Karpas-422 (cell line): ENCODE measurements at regions not wholly inside any gene's neighbourhood (a gene's known extent, or its start where the extent isn't known, plus 50 kb on each side); places are given as distances from the start of the nearest gene placed in this dataset.
"Not testable (repeated sequence)": the region's sequence is repeated elsewhere in the genome, so short reads cannot be mapped to it uniquely, and the experiment has no call there.

Source experiments
- DNase-seq: peaks from one replicate; pipeline ENCODE4 v3.0.0-alpha.2; 2015
- H2AFZ ChIP-seq: fragments of 200-600 bp; sonication (generic); 2 replicates; pipeline ENCODE4 v1.6.1; 2014; ENCODE audit warnings: antibody characterized with exemption, low read length, mixed read lengths
- H3K27ac ChIP-seq: fragments of 200-600 bp; sonication (generic); 2 replicates; pipeline ENCODE4 v1.5.1; 2014; ENCODE audit warnings: mild to moderate bottlenecking, low read length, moderate library complexity
- H3K27me3 ChIP-seq: fragments of 200-600 bp; sonication (generic); 2 replicates; pipeline ENCODE4 v1.6.1; 2014; ENCODE audit warnings: low read length, mixed read lengths
- H3K36me3 ChIP-seq: fragments of 200-600 bp; sonication (generic); 2 replicates; pipeline ENCODE4 v1.6.1; 2014; ENCODE audit warnings: low read length, mixed read lengths; ENCODE audit not compliant: insufficient read depth
- H3K4me1 ChIP-seq: fragments of 200-600 bp; sonication (generic); 2 replicates; pipeline ENCODE4 v1.6.1; 2014; ENCODE audit warnings: mild to moderate bottlenecking, low read length, mixed read lengths
- H3K4me2 ChIP-seq: fragments of 200-600 bp; sonication (generic); 2 replicates; pipeline ENCODE4 v1.6.1; 2014; ENCODE audit warnings: low read length, low read depth, mild to moderate bottlenecking; ENCODE audit not compliant: poor library complexity, severe bottlenecking
- H3K4me3 ChIP-seq: fragments of 200-600 bp; sonication (generic); 2 replicates; pipeline ENCODE4 v1.5.1; 2014; ENCODE audit warnings: mild to moderate bottlenecking, antibody characterized with exemption, low read length, mixed read lengths
- H3K79me2 ChIP-seq: fragments of 200-600 bp; sonication (generic); 2 replicates; pipeline ENCODE4 v1.6.1; 2014; ENCODE audit warnings: mild to moderate bottlenecking, low read length, mixed read lengths
- H3K9ac ChIP-seq: fragments of 200-600 bp; sonication (generic); 2 replicates; pipeline ENCODE4 v1.6.0; 2014; ENCODE audit warnings: low read length
- H3K9me2 ChIP-seq: fragments of 200-600 bp; sonication (generic), shearing (Covaris generic); replicated peaks from 2 replicates; pipeline ENCODE4 v1.6.0; 2014; ENCODE audit warnings: mild to moderate bottlenecking, low read length, moderate library complexity; ENCODE audit not compliant: insufficient read depth
- H3K9me3 ChIP-seq: fragments of 300-700, 200-600 bp; sonication (generic); 2 replicates; pipeline ENCODE4 v1.6.1; 2014; ENCODE audit warnings: low read length, mixed read lengths
- H4K20me1 ChIP-seq: fragments of 200-600 bp; sonication (generic); 2 replicates; pipeline ENCODE4 v1.6.1; 2014; ENCODE audit warnings: mild to moderate bottlenecking, antibody characterized with exemption, low read length, low read depth; ENCODE audit not compliant: insufficient read depth

DNA sequence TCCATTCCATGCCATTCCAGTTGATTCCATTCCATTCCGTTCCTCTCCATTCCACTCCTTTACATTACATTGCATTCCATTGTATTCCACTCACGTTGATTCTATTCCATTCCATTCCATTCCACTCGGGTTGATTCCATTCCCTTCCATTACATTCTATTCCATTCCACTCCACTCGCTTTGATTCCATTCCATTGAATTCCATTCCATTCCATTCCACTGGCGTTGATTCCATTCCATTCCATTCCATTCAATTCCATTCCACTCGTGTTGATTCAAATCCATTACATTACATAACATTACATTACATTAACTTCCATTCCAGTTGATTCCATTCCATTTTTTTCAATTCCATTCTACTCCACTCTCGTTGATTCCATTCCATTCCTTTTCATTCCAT lies 1142.8 kb downstream of the RPIA start:
- Histone ChIP-seq H3K9me2 (no peaks in the 10 kb centered on the region), H3K4me3 (no peak overlapping the region), H3K27me3 (no peaks in the 10 kb centered on the region), H3K4me2 (no peak overlapping the region), H2AFZ (no peak overlapping the region), H3K79me2 (no peaks in the 10 kb centered on the region), H3K27ac (no peak overlapping the region), H3K9ac (no peak overlapping the region), H3K9me3 (peaks cover 9% of the 10 kb centered on the region; the same call in 1 of the 2 replicates), H3K36me3 (no peaks in the 10 kb centered on the region), H4K20me1 (no peaks in the 10 kb centered on the region), H3K4me1 (no peaks in the 10 kb centered on the region)
- DNase-seq = no peak

DNA sequence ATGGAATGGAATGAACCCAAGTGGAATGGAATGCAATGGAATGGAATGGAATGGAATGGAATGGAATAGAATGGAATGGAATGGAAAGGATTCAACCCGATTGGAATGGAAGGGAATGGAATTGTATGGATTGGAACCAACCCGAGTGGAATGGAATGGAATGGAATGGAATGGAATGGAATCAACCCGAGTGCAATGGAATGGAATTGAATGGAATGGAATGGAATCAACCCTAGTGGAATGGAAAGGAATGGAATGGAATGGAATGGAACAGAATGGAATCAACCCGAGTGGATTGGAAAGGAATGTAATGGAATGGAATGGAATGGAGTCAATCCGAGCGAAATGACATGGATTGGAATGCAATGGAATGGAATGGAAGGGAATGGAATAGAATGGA lies 1144.9 kb downstream of the RPIA start:
- 0 out of 2 replicates have a peak overlapping the region, but pooled peaks have one; percentile 2 for H3K4me3 ChIP-seq
- H3K9me2 ChIP-seq, H3K27me3 ChIP-seq, H4K20me1 ChIP-seq, H3K4me1 ChIP-seq, H3K4me2 ChIP-seq, H2AFZ ChIP-seq, DNase-seq, H3K79me2 ChIP-seq, H3K36me3 ChIP-seq, H3K9ac ChIP-seq, H3K27ac ChIP-seq: not testable (repeated sequence)
- peaks cover 15% of the 10 kb centered on the region; the same call in 1 of the 2 replicates for H3K9me3 ChIP-seq

DNA sequence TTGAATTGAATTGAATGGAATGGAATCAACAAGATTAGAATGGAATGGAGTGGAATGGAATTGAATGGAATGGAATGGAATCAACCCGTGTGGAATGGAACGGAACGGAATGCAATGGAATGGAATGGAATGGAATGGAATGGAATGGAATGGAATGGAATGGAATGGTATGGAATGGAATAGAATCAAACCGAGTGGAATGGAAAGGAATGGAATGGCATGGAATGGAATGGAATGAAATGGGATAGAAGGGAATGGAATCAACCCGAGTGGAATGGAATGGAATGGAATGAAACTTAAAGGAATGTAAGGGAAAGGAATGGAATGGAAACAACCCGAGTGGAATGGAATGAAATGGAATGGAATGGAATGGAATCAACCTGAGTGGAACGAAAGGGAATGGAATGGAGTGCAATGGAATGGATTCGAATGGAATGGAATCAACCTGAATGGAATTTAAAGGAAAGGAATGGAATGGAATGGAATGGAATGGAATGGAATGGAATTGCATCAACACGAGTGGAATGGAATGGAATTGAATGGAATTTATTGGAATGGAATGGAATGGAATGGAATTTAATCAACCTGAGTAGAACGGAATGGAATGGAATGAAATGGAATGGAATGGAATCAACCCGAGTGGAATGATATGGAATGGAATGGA lies 1146.6 kb downstream of the RPIA start:
- Histone ChIP-seq H4K20me1 (no peaks in the 10 kb centered on the region), H3K4me1 (peaks cover 15% of the 10 kb centered on the region), H3K36me3 (no peaks in the 10 kb centered on the region), H3K4me3 (peak overlapping the region; percentile 0; the same call in 1 of the 2 replicates), H3K27me3 (no peaks in the 10 kb centered on the region), H3K9me3 (peaks cover 15% of the 10 kb centered on the region; the same call in 1 of the 2 replicates), H3K27ac (no peak overlapping the region), H3K9me2 (no peaks in the 10 kb centered on the region), H2AFZ (no peak overlapping the region), H3K9ac (no peak overlapping the region), H3K79me2 (no peaks in the 10 kb centered on the region), H3K4me2 (no peak overlapping the region)
- peak; percentile 37 for DNase-seq

DNA sequence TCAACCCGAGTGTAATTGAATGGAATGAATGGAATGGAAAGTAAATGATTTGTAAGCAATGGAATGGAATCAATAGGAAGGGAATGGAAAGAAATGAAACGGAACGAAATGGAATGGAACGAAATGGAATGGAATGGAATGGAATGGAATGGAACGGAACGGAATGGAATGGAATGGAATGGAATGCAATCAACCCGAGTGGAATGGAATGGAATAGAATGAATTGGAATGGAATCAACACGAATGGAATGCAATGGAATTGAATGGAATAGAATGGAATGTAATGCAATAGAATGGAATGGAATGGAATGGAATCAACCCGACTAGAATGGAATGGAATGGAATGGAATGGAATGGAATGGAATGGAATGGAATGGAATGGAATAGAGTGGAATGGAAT lies 1148.7 kb downstream of the RPIA start:
- not testable (repeated sequence) for H2AFZ ChIP-seq, H3K9me2 ChIP-seq, H4K20me1 ChIP-seq, H3K4me2 ChIP-seq, H3K4me3 ChIP-seq, H3K79me2 ChIP-seq, H3K9ac ChIP-seq, H3K36me3 ChIP-seq, H3K27ac ChIP-seq, H3K27me3 ChIP-seq
- peak; percentile 35 for DNase-seq
- Histone ChIP-seq H3K9me3 (peaks cover 15% of the 10 kb centered on the region; the same call in 1 of the 2 replicates), H3K4me1 (peaks cover 33% of the 10 kb centered on the region)

GRCh38 chr2:89840781-89841475 lies 1149.5 kb downstream of the RPIA start:
- not testable (repeated sequence) for H3K4me3 ChIP-seq

DNA sequence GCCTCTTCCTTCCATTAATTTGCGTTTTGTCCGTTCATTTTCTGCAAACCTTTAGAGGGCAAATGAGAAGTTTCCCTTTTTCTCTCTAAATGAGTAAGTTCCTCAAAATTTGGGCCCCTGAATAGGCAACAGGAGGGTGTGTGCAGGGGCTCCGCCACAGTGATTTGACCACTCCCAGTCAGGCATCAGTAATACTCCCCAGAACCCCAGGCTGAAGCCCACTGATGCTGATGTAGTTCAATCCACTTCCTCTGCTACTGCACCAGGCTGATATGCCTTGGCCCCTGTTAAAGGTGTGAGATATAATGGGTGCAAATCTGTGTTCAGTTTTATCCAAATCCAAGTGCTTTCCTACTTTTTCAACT lies 1150.0 kb downstream of the RPIA start:
- DNase-seq = peak; percentile 66

More at GRCh38 chr2:89840781-89841475, 1149.5 kb downstream of the RPIA start:
- DNase-seq, H3K9ac ChIP-seq, H3K4me2 ChIP-seq, H3K36me3 ChIP-seq, H3K27me3 ChIP-seq, H3K27ac ChIP-seq, H4K20me1 ChIP-seq, H3K9me2 ChIP-seq, H3K79me2 ChIP-seq, H2AFZ ChIP-seq: not testable (repeated sequence)
- Histone ChIP-seq H3K4me1 (peaks cover 41% of the 10 kb centered on the region), H3K9me3 (peaks cover 15% of the 10 kb centered on the region; the same call in 1 of the 2 replicates)

GRCh38 chr2:89842180-89842908 lies 1150.9 kb downstream of the RPIA start:
- Histone ChIP-seq H3K27ac (no peak overlapping the region), H3K4me3 (no peak overlapping the region), H4K20me1 (no peaks in the 10 kb centered on the region), H3K9me3 (peaks cover 6% of the 10 kb centered on the region; the same call in 1 of the 2 replicates), H3K9ac (no peak overlapping the region), H3K9me2 (no peaks in the 10 kb centered on the region), H3K4me2 (no peak overlapping the region), H3K4me1 (peaks cover 51% of the 10 kb centered on the region), H3K27me3 (no peaks in the 10 kb centered on the region), H3K79me2 (no peaks in the 10 kb centered on the region), H2AFZ (peak overlapping the region; percentile 5; the same call in 1 of the 2 replicates), H3K36me3 (no peaks in the 10 kb centered on the region)
- DNase-seq = peak; percentile 77

More for the DNA sequence above, 1150.0 kb downstream of the RPIA start:
- Histone ChIP-seq H3K79me2 (no peaks in the 10 kb centered on the region), H3K4me3 (no peak overlapping the region), H3K27me3 (no peaks in the 10 kb centered on the region), H3K36me3 (no peaks in the 10 kb centered on the region), H3K4me2 (no peak overlapping the region), H3K27ac (no peak overlapping the region), H2AFZ (no peak overlapping the region), H3K4me1 (peaks cover 46% of the 10 kb centered on the region), H3K9ac (no peak overlapping the region), H3K9me2 (no peaks in the 10 kb centered on the region), H3K9me3 (peaks cover 11% of the 10 kb centered on the region; the same call in 1 of the 2 replicates), H4K20me1 (no peaks in the 10 kb centered on the region)
